A549 (cell line): ENCODE measurements at regions not wholly inside any gene's neighbourhood (a gene's known extent, or its start where the extent isn't known, plus 50 kb on each side); places are given as distances from the start of the nearest gene placed in this dataset.
A peak's percentile ranks its signal among the peaks of the same experiment; 100 is the strongest.

Source experiments
- ATAC-seq, 2 experiments: fragments of 200-7000 bp in 1 of 2; fragments of >200 bp in 1 of 2; cut with Nextera tagmentation in 1 of 2; cut with Tn5 transposase in 1 of 2; 3 replicates each; pipeline versions ENCODE4 v1.8.0 to v1.9.1; 2018 to 2020; ENCODE audit warnings: mild to moderate bottlenecking in 1 of 2, moderate library complexity in 1 of 2
- CTCF ChIA-PET: fragments of 300-600 bp; sonication (Branson Sonifier 250); formaldehyde crosslinking; extraction: SDS; loops from one replicate; lab custom pipeline; 2021; ENCODE audit warnings: antibody characterized with exemption, inconsistent platforms; lab: Yijun Ruan, JAX
- POLR2A ChIA-PET: fragments of 350-600 bp; formaldehyde crosslinking; extraction: SDS; loops from one replicate; lab custom pipeline; 2021; ENCODE audit warnings: antibody characterized with exemption, inconsistent platforms; lab: Yijun Ruan, JAX
- DNase-seq, 2 experiments: peaks; one replicate each; pipeline versions ENCODE4 v3.0.0 to v3.0.0-alpha.2; 2011 to 2016; ENCODE audit warnings: low read depth in 1 of 2, low spot score in 1 of 2
- FAIRE-seq: peaks from 2 replicates; lab custom pipeline; 2011; peaks lifted over from hg19 to GRCh38; lab: Jason Lieb, UNC
- H3K27ac ChIP-seq, 2 experiments: fragments of >200 bp; sonication (Bioruptor Twin); formaldehyde crosslinking; 3 replicates each; pipeline ENCODE4 v1.5.1; 2016 to 2017
- H3K4me1 ChIP-seq: fragments of >200 bp; sonication (Bioruptor Twin); formaldehyde crosslinking; 3 replicates; pipeline ENCODE4 v1.6.1; 2016
- H3K4me2 ChIP-seq: fragments of >200 bp; sonication (Bioruptor Twin); formaldehyde crosslinking; 3 replicates; pipeline ENCODE4 v1.6.1; 2016
- H3K4me3 ChIP-seq: fragments of >200 bp; sonication (Bioruptor Twin); formaldehyde crosslinking; 3 replicates; pipeline ENCODE4 v1.5.1; 2016
- H3K9me3 ChIP-seq: fragments of >200 bp; sonication (Bioruptor Twin); formaldehyde crosslinking; 3 replicates; pipeline ENCODE4 v1.6.1; 2016
- ATOH8 ChIP-seq: fragments of 250-450 bp; sonication (Bioruptor Pico); IDR thresholded peaks from 2 replicates; pipeline ENCODE4 v1.5.0; 2020; ENCODE audit warnings: low read depth, mild to moderate bottlenecking, moderate library complexity
- CEBPB ChIP-seq, 2 experiments: fragments of >200 bp in 1 of 2; sonication (Bioruptor Twin) in 1 of 2; formaldehyde crosslinking in 1 of 2; IDR thresholded peaks; 2 replicates each; pipeline ENCODE4 v1.6.1; 2012 to 2016
- CTCF ChIP-seq: fragments of >200 bp; sonication (Bioruptor Twin); formaldehyde crosslinking; IDR thresholded peaks from 3 replicates; pipeline ENCODE4 v1.5.1; 2016
- EHF ChIP-seq: fragments of 250-450 bp; sonication (Bioruptor Pico); IDR thresholded peaks from 2 replicates; pipeline ENCODE4 v1.5.0; 2020; ENCODE audit warnings: mild to moderate bottlenecking
- FOSL2 ChIP-seq, 2 experiments: fragments of 450-650 bp in 1 of 2; fragments of >200 bp in 1 of 2; sonication (Bioruptor Twin) in 1 of 2; formaldehyde crosslinking; IDR thresholded peaks; 2 replicates each; pipeline versions ENCODE4 v1.5.0 to v1.6.1; 2016 to 2020; ENCODE audit warnings: mild to moderate bottlenecking in 1 of 2, moderate library complexity in 1 of 2
- HDAC2 ChIP-seq: fragments of 200-600 bp; sonication (generic); IDR thresholded peaks from 2 replicates; pipeline ENCODE4 v1.6.1; 2016
- HMGXB4 ChIP-seq: fragments of 250-450 bp; sonication (Bioruptor Pico); IDR thresholded peaks from 2 replicates; pipeline ENCODE4 v1.5.0; 2021; ENCODE audit warnings: mild to moderate bottlenecking, moderate library complexity, borderline replicate concordance
- HOXB13 ChIP-seq: fragments of 250-450 bp; sonication (Bioruptor Pico); IDR thresholded peaks from 2 replicates; pipeline ENCODE4 v1.5.0; 2020; ENCODE audit warnings: low read depth, mild to moderate bottlenecking, moderate library complexity
- JUNB ChIP-seq: fragments of >200 bp; sonication (Bioruptor Twin); formaldehyde crosslinking; IDR thresholded peaks from 2 replicates; pipeline ENCODE4 v1.6.1; 2016
- MAFK ChIP-seq: fragments of 450-650 bp; IDR thresholded peaks from 2 replicates; pipeline ENCODE4 v1.6.1; 2014; ENCODE audit not compliant: partially characterized antibody
- MYC ChIP-seq: IDR thresholded peaks from 2 replicates; pipeline ENCODE4 v1.6.1; 2012; ENCODE audit warnings: mild to moderate bottlenecking, inconsistent platforms, low read length, improper control_type of control experiment, borderline replicate concordance
- NR3C1 ChIP-seq: fragments of >200 bp; sonication (Bioruptor Twin); formaldehyde crosslinking; IDR thresholded peaks from 3 replicates; pipeline ENCODE4 v1.6.1; 2017
- RAD21 ChIP-seq, 2 experiments: fragments of >200 bp in 1 of 2; sonication (Bioruptor Twin) in 1 of 2; formaldehyde crosslinking in 1 of 2; IDR thresholded peaks in 1 of 2; conservative IDR thresholded peaks in 1 of 2; 2 replicates in 1 of 2; 3 replicates in 1 of 2; pipeline ENCODE4 v1.6.1; 2012 to 2018; ENCODE audit warnings: inconsistent platforms in 1 of 2
- RARB ChIP-seq: fragments of 250-450 bp; sonication (Bioruptor Pico); IDR thresholded peaks from 2 replicates; pipeline ENCODE4 v1.8.0; 2021; ENCODE audit warnings: mild to moderate bottlenecking, moderate library complexity
- RCOR1 ChIP-seq: fragments of 150-350 bp; IDR thresholded peaks from 2 replicates; pipeline ENCODE4 v1.6.1; 2014; ENCODE audit warnings: antibody characterized with exemption, low read length, low read depth
- SMC3 ChIP-seq: fragments of >200 bp; sonication (Bioruptor Twin); formaldehyde crosslinking; IDR thresholded peaks from 3 replicates; pipeline ENCODE4 v1.6.1; 2018; ENCODE audit warnings: inconsistent platforms
- SREBF2 ChIP-seq: fragments of 450-650 bp; IDR thresholded peaks from 2 replicates; pipeline ENCODE4 v1.6.1; 2014; ENCODE audit warnings: mild to moderate bottlenecking, moderate library complexity
- WGBS: methylation state at CpG from one replicate; pipeline ENCODE4 v1.1.6; 2017; ENCODE audit errors: missing lambda C conversion rate; 5-methylcytosine and 5-hydroxymethylcytosine counted together

GRCh38 chr21:16192902-16193301, 463.1 kb downstream of the USP25 start:
- peaks cover 20% of the 10 kb centered on the region for H3K4me1 ChIP-seq
- H3K9me3 ChIP-seq, result no peaks in the 10 kb centered on the region
- TF ChIP-seq MAFK (peak; percentile 83), JUNB (no peak), EHF (CRISPR knock-in tag) (no peak), CEBPB (IDR thresholded peaks at IDR 0.05) (peak in 1 of 2 experiments; percentile 53; a peak in 2 of 4 replicates), RARB (CRISPR knock-in tag) (no peak), MYC (no peak), FOSL2 (IDR thresholded peaks at IDR 0.05) (no peak), FOSL2 (CRISPR knock-in tag; IDR thresholded peaks at IDR 0.05) (peak; percentile 51; the same call in 1 of the 2 replicates), RCOR1 (no peak), NR3C1 (no peak)
- H3K4me2 ChIP-seq, result peak overlapping the region; percentile 78
- no peak overlapping the region for H3K4me3 ChIP-seq
- peak in 1 of 2 experiments; percentile 51; a peak in 3 of 6 replicates for ATAC-seq
- CTCF ChIA-PET, result no interaction called here
- peak overlapping the region; percentile 8 to 86; a peak in 4 of 6 replicates for H3K27ac ChIP-seq
- peak; percentile 23 to 81 for DNase-seq
- POLR2A ChIA-PET, result no interaction called here
- no peak for FAIRE-seq
- 42% methylated on average over 2 of the region's 2 CpGs for WGBS

- Histone ChIP-seq H3K9me3 (no peaks in the 10 kb centered on the region), H3K4me3 (peak overlapping the region; percentile 51; the same call in 2 of the 3 replicates), H3K4me1 (peaks cover 20% of the 10 kb centered on the region), H3K27ac (peak overlapping the region; percentile 86 to 94), H3K4me2 (peak overlapping the region; percentile 78)
- DNase-seq (no peak), FAIRE-seq (no peak), ATAC-seq (peak in 1 of 2 experiments; percentile 14; a peak in 1 of 6 replicates)
- TF ChIP-seq HMGXB4 (CRISPR knock-in tag) (no peak), HOXB13 (no peak), RARB (CRISPR knock-in tag) (no peak)
- POLR2A ChIA-PET, result interaction anchor here (0.6 to 1.1 kb wide), 7 partner anchors 14 to 383 kb away, joined by 3 to 11 read pairs (median 3); no protein-coding TSS in a partner anchor
- 0% methylated on average over 2 of the region's 2 CpGs for WGBS
- CTCF ChIA-PET, result interaction anchor here (0.8 kb wide), 1 partner anchor 110 kb away, joined by 3 read pairs; no protein-coding TSS in a partner anchor
Measured at GRCh38 chr21:16193496-16194094, 463.8 kb downstream of the USP25 start.

- H3K9me3 ChIP-seq, result no peaks in the 10 kb centered on the region
- ATAC-seq (peak; percentile 94 to 95), FAIRE-seq (no peak), DNase-seq (peak; percentile 4 to 81)
- 0% methylated on average over 9 of the region's 9 CpGs for WGBS
- CTCF ChIA-PET, result interaction anchor here (0.8 to 0.9 kb wide), 2 partner anchors 111 to 136 kb away, joined by 3 to 4 read pairs; no protein-coding TSS in a partner anchor
- H3K4me3 ChIP-seq, result peak overlapping the region; percentile 51
- H3K4me2 ChIP-seq, result peak overlapping the region; percentile 78
- TF ChIP-seq RCOR1 (no peak), CEBPB (IDR thresholded peaks at IDR 0.05) (no peak), RAD21 (conservative IDR thresholded peaks at IDR 0.05 in 1 of 2, IDR thresholded peaks at IDR 0.05 in 1 of 2) (peak in 1 of 2 experiments; percentile 44; a peak in 1 of 5 replicates), HDAC2 (no peak), SMC3 (peak; percentile 32; the same call in 1 of the 3 replicates), ATOH8 (no peak), CTCF (peak; percentile 30; the same call in 2 of the 3 replicates), SREBF2 (no peak)
- TF ChIP-seq, all 56 proteins: peak for 3
- POLR2A ChIA-PET, result interaction anchor here (0.6 to 1.1 kb wide), 7 partner anchors 14 to 383 kb away, joined by 3 to 4 read pairs (median 3); no protein-coding TSS in a partner anchor
- H3K4me1 ChIP-seq, result peaks cover 20% of the 10 kb centered on the region
- peak overlapping the region; percentile 86 to 94 for H3K27ac ChIP-seq
Measured at GRCh38 chr21:16194095-16194787, 464.5 kb downstream of the USP25 start.
